Posterior vena cava (tissue), 2 donors: ENCODE measurements at regions not wholly inside any gene's neighbourhood (a gene's known extent, or its start where the extent isn't known, plus 50 kb on each side); places are given as distances from the start of the nearest gene placed in this dataset.

Source experiments
- DNase-seq: peaks from one replicate; pipeline ENCODE4 v3.0.0-alpha.2; 2020; ENCODE audit warnings: low spot score
- intact Hi-C, 2 donors: fragments of 100-400 bp; cut with DNase I; formaldehyde crosslinking; loops; one replicate each; pipeline versions ENCODE4 v1.14.1 to v1.14.2; 2022 to 2023
- donor health status: DM: yes; HTN: yes; CAD: no.
- donor health status: DM: yes; HTN: yes; CAD: no.

GRCh38 chr13:109910194-109910593 lies 123.8 kb upstream of the IRS2 start:
- no peak for DNase-seq
- intact Hi-C loops = no loop called here

GRCh38 chr13:109906976-109907375 lies 120.6 kb upstream of the IRS2 start:
- no peak for DNase-seq
- intact Hi-C loops = no loop called here

GRCh38 chr13:109904218-109904617 lies 117.8 kb upstream of the IRS2 start:
- no peak for DNase-seq
- intact Hi-C loops = no loop called here

- intact Hi-C loops = no loop called here
- DNase-seq = no peak
Observed at GRCh38 chr13:109900741-109901140, 114.4 kb upstream of the IRS2 start.

- DNase-seq = no peak
- intact Hi-C loops = no loop called here
Observed at GRCh38 chr13:109900320-109900719, 113.9 kb upstream of the IRS2 start.

- DNase-seq = no peak
- intact Hi-C loops = no loop called here
Observed at GRCh38 chr13:109899748-109900147, 113.4 kb upstream of the IRS2 start.

- intact Hi-C loops = no loop called here
- no peak for DNase-seq
Observed at GRCh38 chr13:109899316-109899715, 112.9 kb upstream of the IRS2 start.

GRCh38 chr13:109897988-109898624 lies 111.7 kb upstream of the IRS2 start:
- DNase-seq = no peak
- intact Hi-C loops = no loop called here

- no peak for DNase-seq
- intact Hi-C loops = no loop called here
Observed at GRCh38 chr13:109892101-109892500, 105.7 kb upstream of the IRS2 start.

- DNase-seq = no peak
- intact Hi-C loops = no loop called here
Observed at GRCh38 chr13:109885235-109885634, 98.9 kb upstream of the IRS2 start.

- no peak for DNase-seq
- intact Hi-C loops = no loop called here
Observed at GRCh38 chr13:109884462-109884861, 98.1 kb upstream of the IRS2 start.

- DNase-seq = no peak
- intact Hi-C loops = no loop called here
Observed at GRCh38 chr13:109883181-109884180, 97.1 kb upstream of the IRS2 start.

GRCh38 chr13:109881961-109882558 lies 95.7 kb upstream of the IRS2 start:
- no peak for DNase-seq
- intact Hi-C loops = no loop called here

- no peak for DNase-seq
- intact Hi-C loops = no loop called here
Observed at GRCh38 chr13:109881347-109881725, 95.0 kb upstream of the IRS2 start.

- intact Hi-C loops = no loop called here
Observed at GRCh38 chr13:109880371-109881346, 94.3 kb upstream of the IRS2 start.

GRCh38 chr13:109879338-109879737 lies 93.0 kb upstream of the IRS2 start:
- intact Hi-C loops = no loop called here
- no peak for DNase-seq

More at GRCh38 chr13:109880371-109881346, 94.3 kb upstream of the IRS2 start:
- no peak for DNase-seq

GRCh38 chr13:109877809-109878208 lies 91.4 kb upstream of the IRS2 start:
- DNase-seq = no peak
- intact Hi-C loops = no loop called here

GRCh38 chr13:109875746-109876145 lies 89.4 kb upstream of the IRS2 start:
- no peak for DNase-seq
- intact Hi-C loops = no loop called here
